ENCODE measurements at regions not wholly inside any gene's neighbourhood (a gene's known extent, or its start where the extent isn't known, plus 50 kb on each side); places are given as distances from the start of the nearest gene placed in this dataset.

- DNase-seq (ENCODE audit: insufficient read length, low spot score): no peak
- no peak for FAIRE-seq
These were observed 153.9 kb upstream of the PCBD1 start for GRCh38 chr10:71042216-71042615.

DNA sequence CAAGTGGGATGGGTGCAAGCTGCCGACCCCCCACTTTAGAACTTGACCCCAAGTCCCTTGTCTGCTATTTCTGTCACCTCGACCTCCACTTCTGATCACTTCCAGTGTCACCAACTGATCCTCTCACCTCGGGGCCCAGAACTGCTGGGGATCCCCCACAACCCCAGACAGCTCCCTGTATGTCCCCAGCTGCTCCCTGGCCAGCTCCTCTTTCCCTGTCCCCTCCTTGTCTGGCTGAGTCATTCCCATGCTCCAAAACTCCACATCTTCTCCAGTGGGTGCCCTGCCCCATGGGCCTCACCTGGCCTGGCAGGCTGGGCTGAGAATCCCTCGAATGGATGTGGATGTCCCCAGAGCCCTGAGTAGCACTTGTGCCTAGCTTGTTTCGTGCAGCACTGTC, 154.3 kb upstream of the PCBD1 start:
- DNase-seq (ENCODE audit: insufficient read length, low spot score) (no peak), FAIRE-seq (no peak)

DNA sequence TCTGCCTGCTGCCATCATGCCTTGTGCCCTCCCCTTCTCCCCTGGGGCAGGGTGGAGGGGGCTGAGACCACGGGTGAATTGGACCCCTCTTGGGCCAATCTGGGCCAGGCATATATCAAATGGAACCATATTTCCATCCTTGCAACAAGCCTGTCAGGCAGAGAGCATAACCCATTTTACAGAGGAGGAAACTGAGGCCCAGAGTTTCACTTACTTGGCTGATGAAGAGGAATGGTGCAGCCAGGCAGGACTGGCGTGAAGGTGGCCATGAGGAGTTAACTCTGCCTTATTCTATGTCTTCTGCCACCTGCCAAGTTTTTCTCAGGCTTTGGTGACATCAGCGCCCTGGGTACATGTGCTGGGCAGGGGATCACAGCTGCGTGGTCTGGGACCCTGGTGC, 155.5 kb upstream of the PCBD1 start:
- DNase-seq (ENCODE audit: insufficient read length, low spot score) (no peak), FAIRE-seq (no peak)

GRCh38 chr10:71044720-71045119, 156.4 kb upstream of the PCBD1 start:
- no peak for DNase-seq (ENCODE audit: insufficient read length, low spot score)
- FAIRE-seq: no peak

- DNase-seq (ENCODE audit: insufficient read length, low spot score) (no peak), FAIRE-seq (no peak)
These were observed 156.9 kb upstream of the PCBD1 start for GRCh38 chr10:71045204-71045809.

DNA sequence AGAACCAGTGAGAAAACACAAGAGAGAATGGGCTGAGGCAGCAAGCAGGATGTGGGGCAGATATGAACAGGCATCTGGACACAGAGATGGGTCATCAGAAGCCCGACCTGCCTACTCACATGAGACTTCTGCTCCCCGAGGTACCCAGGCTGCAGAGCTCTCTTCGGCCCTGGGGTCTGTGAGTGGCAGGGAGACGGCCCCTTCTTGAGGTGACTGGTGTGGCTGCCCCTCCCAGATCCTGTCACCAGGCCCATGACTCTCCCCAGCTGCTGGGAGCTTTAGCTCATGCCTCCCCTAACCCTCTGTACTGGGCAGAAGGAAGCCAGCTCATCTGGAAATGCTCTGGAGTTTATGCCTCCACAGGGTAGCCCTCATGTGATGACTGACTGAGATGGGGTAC, 157.6 kb upstream of the PCBD1 start:
- no peak for DNase-seq (ENCODE audit: insufficient read length, low spot score)
- no peak for FAIRE-seq

GRCh38 chr10:71046747-71047146, 158.4 kb upstream of the PCBD1 start:
- no peak for FAIRE-seq

GRCh38 chr10:71048971-71049615, 160.7 kb upstream of the PCBD1 start:
- FAIRE-seq (no peak), DNase-seq (ENCODE audit: insufficient read length, low spot score) (no peak)

More at GRCh38 chr10:71046747-71047146, 158.4 kb upstream of the PCBD1 start:
- no peak for DNase-seq (ENCODE audit: insufficient read length, low spot score)

- FAIRE-seq (no peak), DNase-seq (ENCODE audit: insufficient read length, low spot score) (no peak)
These were observed 161.6 kb upstream of the PCBD1 start for GRCh38 chr10:71049994-71050393.

GRCh38 chr10:71052076-71052660, 160.2 kb upstream of the UNC5B start:
- FAIRE-seq: no peak
- no peak for DNase-seq (ENCODE audit: insufficient read length, low spot score)

DNA sequence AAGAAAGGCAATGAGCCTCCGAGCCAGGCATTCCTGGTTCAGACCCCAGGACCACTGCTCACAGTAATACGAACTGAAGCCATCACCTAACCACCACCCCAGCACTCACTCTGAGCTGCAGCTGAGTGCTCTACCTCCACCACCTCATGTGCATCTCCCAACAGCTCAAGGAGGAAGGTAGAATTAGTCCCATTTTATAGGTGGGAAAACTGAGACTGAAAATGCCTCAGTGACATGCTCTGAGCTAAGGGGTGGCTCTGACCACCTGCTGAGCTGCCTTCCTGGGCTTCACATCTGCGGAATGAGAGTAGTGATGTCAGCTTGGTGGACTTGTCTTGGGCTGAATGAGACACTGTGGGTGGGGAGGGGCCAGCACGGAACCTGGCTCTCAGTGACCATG, 159.7 kb upstream of the UNC5B start:
- FAIRE-seq (no peak), DNase-seq (ENCODE audit: insufficient read length, low spot score) (no peak)

DNA sequence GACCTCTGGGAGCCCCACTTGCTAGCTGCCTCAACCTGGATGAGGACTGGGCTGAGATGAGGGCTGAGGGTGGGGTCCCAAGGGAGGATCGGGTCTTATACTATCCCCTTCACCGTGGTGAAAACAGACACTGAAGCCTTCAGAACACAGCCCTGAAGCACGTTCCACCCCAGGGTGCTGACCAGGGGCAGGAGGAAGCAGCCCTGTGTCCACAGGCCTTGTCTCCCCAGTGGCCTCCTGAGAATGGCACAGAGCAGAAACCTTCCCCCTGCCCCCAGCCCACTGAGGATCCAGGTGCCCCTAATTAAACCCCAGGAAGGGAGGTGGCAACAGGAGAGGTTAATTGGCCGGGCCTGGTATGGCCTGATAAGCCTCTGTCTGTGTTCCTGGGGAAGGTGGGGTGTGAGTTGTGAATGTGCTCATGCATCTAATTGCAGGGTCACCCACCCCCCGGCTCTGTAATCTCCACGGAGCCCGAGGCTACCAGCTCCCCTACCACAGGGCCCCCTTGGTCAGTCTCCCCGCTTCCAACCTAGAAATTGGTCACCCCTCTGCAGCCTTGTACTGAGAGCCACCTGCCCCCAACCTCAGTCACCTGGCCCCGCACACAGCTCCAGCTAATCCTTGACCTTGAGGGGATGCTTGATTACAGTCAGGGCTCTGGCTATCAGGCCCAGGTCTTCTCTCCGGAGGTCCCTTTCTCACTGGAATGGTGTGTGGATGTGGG, 159.0 kb upstream of the UNC5B start:
- DNase-seq (ENCODE audit: insufficient read length, low spot score) (no peak), FAIRE-seq (no peak)

- DNase-seq (ENCODE audit: insufficient read length, low spot score) (no peak), FAIRE-seq (no peak)
These were observed 154.1 kb upstream of the UNC5B start for GRCh38 chr10:71058308-71058707.

GRCh38 chr10:71059054-71059818, 153.1 kb upstream of the UNC5B start:
- FAIRE-seq (no peak), DNase-seq (ENCODE audit: insufficient read length, low spot score) (no peak)

GRCh38 chr10:71059943-71060342, 152.4 kb upstream of the UNC5B start:
- DNase-seq (ENCODE audit: insufficient read length, low spot score) (no peak), FAIRE-seq (no peak)

DNA sequence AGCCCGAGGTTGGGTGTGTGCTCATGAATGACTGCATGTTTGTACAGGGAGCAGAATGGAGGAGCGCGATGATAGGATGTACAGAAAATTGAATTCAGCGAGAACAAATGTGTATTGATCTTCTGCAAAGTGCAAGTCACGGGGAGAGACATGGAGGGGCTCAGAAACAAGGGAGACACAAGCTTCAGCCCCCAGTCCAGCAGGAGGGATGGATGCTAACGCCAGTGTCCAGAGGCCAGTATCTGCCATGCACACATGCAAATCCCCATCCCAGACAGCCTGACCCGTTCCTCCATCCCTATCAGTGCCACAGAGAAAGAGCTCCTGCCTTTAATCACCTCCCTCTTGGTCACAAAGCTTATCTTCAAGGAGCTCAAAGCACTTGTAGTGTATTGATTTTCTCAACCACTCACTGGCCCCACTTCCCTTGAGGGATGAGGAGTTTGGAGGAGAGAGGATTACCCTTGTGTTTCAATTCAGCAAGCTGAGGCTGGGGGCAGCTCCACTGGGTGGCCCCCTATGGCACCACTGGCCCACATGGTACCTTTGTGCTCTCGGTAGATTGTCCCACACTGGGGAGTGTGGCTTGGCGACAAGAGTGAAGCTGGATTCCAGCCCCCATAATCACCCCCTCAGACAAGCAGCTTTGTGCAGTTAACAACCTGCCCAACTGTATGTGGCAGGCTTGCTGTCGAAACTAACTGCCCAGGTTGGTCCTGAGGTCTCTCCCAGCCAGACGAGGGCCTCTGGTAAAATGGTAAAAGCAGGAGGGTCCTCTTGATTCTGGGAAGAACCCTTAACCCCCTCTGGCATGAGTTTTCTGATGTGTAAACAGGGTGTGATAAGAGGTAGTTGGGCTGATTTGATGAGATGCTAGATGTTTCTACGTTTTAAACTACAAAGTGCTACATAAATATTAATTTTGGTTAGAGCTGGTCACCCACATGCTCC, 151.6 kb upstream of the UNC5B start:
- DNase-seq (ENCODE audit: insufficient read length, low spot score): no peak
- no peak for FAIRE-seq

- FAIRE-seq (no peak), DNase-seq (ENCODE audit: insufficient read length, low spot score) (no peak)
These were observed 150.9 kb upstream of the UNC5B start for GRCh38 chr10:71061472-71061871.

DNA sequence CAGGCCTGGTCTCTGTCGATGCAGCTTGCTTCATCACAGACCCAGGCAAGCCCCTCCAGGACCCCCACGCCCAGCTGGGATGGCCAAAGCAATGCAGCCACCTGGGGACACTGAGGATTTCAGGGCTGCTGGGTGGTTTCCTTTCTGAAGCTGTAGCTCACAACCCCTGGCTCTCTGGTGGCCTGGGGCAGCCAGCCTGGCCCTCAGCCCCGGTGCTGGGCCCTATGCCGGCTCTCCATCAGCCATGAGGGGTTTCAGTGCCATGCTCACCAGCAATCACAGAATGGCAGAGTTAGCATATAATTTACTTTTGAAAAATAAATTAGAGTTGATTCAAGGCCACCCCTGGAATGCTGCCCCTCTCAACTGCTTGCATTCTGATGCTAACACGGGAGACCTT, 150.2 kb upstream of the UNC5B start:
- FAIRE-seq: no peak
- no peak for DNase-seq (ENCODE audit: insufficient read length, low spot score)

DNA sequence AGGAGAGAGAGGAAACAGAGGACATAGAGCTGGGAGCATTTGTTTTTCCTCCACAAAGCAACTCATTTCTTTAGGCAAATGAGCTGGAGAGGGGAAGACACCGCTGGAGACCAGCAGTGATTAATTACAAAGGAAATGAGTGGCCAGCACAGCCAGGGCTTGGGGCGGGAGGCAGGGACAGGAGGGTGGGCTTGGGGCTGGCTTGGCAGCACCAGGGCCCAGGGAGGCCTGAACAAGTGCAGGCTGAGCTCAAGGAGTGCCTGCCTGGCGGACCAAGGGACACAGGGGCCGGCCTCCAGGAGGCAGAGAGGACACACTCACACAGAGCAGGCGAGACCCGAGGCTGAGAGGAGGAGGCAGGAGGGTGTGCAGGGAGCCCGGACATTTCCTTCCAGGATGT, 149.0 kb upstream of the UNC5B start:
- FAIRE-seq: no peak
- DNase-seq (ENCODE audit: insufficient read length, low spot score): no peak
